NCI-H2107 treated with DMSO at 0.1 percent for 48 hours (cell line): ENCODE measurements at regions not wholly inside any gene's neighbourhood (a gene's known extent, or its start where the extent isn't known, plus 50 kb on each side); places are given as distances from the start of the nearest gene placed in this dataset.

Experiments
- DNase-seq: peaks from one replicate; lab custom pipeline; 2025; ENCODE audit not compliant: unreplicated experiment; lab: John Stamatoyannopoulos, UW

- DNase-seq, result no peak
Observed at GRCh38 chr18:8458546-8459215, 150.6 kb upstream of the RAB12 start.

DNA sequence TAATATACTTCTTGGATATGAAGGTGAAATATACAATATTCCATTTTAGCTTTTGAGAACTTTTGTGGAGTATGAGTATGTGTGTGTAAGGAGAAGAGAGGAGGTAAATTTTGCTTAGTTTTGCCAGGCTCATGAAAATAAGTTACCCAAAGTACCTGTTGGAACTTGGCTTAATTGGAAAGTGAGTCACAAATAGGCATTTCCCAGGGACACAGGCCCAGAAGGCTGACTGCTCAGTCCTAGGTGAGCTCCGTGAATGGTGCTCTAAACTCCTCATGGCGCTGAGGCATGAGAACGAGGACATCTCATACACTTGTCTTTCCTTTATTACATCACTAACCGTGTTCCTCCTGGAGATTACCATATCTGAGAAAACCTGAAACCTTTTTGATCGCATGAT is 148.5 kb upstream of the RAB12 start:
- DNase-seq, result no peak

DNA sequence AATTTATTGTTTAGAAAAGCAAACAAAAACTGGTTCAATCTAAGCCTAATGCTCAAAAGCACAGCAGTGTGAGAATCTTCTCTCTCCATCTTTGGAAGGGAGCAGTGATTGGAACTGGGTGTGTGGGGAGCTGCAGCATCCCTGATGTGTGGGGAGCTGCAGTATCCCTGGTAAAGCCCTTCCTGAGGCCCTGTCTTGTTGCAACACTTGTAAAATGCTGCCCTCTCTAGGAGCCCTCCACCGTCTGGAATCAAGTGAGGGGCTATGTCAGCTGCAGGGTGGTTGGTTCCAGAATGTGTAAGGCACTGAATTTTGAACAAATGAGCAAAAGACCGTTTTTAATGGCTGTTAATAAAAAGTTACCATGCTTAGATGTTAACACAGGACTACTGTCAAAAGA is 147.7 kb upstream of the RAB12 start:
- no peak for DNase-seq

DNA sequence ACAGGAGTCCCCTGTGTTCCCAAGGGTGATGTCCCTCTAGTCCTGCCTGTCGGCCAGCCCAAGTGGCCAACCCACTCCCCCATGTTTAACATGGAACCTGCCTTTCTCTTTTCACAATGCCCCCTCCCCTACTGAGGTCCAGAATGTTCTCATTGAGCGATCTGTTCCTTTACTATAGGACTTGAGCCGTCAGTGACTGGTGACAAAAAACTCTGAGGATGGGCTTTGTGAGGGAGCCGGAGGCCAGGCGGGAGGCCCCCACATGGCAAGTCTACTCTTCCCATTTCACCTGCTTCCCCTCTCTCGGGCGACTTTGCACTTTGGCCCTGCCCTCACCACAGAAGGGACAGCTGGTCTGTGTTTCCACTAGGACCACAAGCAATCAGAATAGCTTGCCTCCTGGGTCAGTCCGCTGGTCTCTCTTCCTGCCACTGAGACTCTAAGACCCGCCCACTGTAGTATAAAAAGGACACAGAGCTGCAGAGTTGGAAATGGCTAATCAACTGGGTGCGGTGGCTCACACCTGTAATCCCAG is 146.5 kb upstream of the RAB12 start:
- DNase-seq, result no peak

- DNase-seq, result no peak
Observed at GRCh38 chr18:8463791-8464190, 145.4 kb upstream of the RAB12 start.

DNA sequence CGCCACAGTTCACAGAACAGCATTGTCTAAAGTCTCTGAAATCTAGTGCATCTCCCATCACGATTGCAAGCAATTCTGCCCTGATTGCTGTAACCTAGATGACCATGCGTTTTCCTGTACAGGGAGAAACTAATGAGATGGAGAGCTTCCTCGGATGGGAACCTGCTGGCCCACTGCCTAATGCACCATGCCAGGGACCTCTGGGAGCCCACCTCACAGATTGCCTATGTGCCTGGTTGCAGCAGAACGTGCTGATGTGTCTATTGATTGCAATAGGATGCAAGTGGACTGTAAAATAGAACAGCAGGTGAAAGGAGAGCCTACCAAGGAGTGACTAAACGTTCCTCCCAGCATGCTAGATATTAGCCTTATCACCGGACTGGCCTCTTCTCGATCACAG is 141.0 kb upstream of the RAB12 start:
- DNase-seq, result no peak

DNA sequence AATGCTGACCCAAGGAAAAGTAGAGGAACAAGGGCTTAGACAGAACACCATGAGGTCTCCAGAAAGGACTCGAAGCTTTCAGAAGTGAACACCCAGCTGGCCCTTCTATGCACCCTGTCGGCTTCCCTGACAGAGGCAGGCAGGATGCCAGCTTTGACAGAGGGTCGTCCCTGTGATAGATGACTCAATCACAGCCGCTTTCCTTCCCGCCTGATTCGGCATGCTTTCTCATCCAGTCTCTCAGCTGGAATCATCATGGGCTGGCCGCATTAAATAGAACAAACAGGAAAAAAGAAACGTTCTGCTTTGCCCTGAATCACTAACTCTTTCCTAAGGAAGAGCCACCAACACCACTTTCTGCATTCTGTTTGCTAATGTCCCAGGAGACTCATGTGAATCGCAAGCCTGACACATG is 140.3 kb upstream of the RAB12 start:
- DNase-seq, result no peak

DNA sequence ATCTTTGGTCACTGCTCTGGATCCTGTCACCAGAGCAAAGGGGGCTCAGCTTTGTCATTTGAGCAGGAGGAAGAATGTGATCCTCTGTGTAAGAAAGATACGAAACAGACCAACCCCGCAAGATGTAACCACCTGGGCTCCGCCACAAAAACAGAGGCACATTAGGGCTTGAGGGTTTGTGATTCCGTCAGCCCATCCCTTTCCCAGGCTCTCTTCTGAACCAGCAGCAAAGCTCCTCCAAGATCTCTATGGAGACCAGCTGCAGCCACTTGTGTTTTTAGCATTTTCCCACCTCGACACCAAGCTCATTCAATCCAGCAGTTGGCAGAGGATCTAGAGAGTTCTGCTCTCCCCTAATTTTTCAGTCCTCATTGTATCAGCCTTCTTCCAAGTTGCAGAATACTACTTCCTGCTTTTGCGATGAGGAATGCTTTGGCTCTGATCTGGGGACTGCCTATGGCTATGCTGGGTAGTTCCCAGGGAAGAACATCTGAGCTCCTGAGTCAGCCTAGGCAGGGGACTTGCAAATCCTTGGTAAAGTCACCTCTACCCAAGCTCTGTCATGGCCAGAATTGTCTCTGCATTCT is 139.6 kb upstream of the RAB12 start:
- DNase-seq, result no peak

- no peak for DNase-seq
Observed at GRCh38 chr18:8471372-8471771, 137.9 kb upstream of the RAB12 start.

DNA sequence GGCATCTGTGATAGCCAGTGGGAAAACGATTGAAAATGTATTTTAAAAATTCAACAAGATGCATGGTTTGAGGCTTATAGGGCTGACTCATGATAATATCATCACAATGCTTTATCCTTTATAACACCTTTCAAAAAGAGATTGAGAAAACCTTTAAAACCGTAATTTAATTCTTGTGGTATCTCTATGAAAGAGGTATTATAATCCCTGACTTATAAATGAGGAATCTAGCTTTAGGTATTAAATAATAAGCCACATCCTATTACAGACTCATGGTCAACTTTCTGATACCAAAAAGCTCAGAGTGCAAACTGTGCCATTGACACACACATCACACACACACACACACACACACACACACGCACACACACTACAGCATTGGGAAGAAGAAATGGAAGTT is 134.6 kb upstream of the RAB12 start:
- DNase-seq, result no peak

GRCh38 chr18:8477615-8478014 is 131.6 kb upstream of the RAB12 start:
- DNase-seq, result no peak

GRCh38 chr18:8478166-8478967 is 130.9 kb upstream of the RAB12 start:
- DNase-seq, result no peak

DNA sequence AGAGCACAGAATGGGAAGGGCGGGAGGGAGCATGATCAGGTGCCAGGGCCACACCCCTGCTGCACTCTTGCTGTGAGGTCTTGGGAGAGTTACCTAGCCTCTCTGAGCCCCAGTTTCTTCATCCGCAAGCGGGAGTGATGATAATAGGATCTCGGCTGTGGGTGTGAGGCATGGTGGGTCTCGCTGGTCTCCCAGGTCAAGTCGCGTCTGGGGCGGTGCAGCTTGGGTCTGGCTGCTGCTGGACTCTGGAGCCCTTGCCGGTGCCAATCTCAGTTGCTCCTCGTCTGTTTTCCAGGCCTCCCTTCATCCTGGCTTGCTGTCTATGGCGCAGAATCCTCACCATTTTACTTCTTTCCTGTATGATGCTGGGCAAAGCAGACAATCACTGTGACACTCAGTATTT is 130.3 kb upstream of the RAB12 start:
- DNase-seq, result no peak

GRCh38 chr18:8479789-8480188 is 129.4 kb upstream of the RAB12 start:
- DNase-seq, result no peak

- peak; percentile 33 for DNase-seq
Observed at GRCh38 chr18:8480506-8481328, 128.5 kb upstream of the RAB12 start.

DNA sequence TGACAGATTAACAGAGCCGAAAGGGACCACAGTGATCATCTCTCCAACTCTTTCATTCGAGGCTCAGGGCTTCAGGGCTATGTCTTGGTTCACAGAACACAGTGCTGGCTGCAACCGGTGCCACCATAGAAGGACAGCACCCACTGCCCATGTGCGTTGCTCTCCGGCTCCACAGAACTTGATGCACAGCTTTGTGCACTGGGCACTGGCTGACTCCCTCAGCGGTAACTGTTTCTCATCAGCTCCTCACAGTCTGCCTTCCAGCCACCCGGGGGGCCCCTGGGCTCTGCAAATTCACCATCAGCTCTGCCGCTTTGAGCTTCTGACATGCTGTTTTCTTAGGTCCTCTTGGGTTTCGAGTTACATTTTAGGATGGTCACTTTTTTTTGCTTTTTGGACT is 124.3 kb upstream of the RAB12 start:
- DNase-seq, result no peak

GRCh38 chr18:8489761-8490160 is 119.5 kb upstream of the RAB12 start:
- DNase-seq, result no peak

DNA sequence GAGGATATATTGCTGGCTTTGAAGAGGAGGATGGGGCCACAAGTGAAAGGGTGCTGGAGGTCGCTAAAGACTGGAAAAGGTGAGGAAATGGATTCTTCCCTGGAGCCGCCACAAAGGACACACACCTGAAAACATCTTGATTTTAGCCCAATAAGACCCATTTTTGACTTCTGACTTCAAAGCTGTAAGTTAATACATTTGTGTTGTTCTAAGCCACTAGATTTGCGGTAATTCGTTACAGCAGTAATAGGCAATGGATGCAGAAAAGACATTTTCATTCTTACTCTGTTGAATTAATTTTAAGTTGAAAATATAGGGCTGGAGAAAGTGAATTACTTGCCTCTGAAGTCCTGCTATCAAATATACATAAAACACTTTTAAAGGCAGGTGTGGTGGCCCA is 117.7 kb upstream of the RAB12 start:
- DNase-seq, result no peak

DNA sequence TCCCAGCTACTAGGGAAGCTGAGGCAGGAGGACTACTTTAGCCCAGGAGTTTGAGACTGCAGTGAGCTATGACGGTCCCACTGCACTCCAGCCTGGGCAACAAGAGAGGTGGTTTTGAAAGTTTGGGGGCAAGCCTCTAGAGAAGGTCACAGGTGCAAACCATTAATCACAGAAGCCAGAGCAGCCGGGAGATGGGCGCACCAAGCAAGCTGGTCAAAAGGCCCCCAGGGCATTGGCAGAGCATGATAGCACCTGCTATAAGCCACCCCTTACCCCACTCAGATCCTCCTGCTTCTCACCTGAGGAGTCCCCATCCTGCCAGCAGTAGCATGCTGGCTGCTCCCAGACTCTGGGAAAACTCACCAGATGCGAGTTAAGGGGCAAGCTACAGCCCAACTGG is 116.1 kb upstream of the RAB12 start:
- DNase-seq, result no peak

DNA sequence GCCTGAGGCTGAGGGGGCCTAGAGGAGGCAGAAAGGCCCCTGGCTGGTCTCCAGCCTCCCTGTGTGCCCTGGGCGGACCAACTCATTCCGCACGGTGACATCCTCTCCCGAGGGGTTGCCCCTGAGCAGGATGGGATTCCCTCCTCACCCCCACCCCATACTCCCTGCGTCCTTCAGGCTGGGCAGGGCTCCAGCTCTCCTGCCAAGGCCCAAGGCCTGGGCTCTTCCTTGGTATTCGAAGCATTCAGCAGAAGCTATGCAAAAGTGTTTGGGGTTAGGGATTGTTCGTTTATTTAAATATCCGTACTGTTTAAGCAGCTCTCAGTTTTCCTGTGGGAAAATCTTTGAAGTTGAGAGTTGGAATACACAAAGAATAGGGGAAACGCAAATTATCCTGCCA is 113.1 kb upstream of the RAB12 start:
- DNase-seq, result no peak

- no peak for DNase-seq
Observed at GRCh38 chr18:8498905-8499304, 110.3 kb upstream of the RAB12 start.
